ENCODE measurements at regions not wholly inside any gene's neighbourhood (a gene's known extent, or its start where the extent isn't known, plus 50 kb on each side); places are given as distances from the start of the nearest gene placed in this dataset.

DNA sequence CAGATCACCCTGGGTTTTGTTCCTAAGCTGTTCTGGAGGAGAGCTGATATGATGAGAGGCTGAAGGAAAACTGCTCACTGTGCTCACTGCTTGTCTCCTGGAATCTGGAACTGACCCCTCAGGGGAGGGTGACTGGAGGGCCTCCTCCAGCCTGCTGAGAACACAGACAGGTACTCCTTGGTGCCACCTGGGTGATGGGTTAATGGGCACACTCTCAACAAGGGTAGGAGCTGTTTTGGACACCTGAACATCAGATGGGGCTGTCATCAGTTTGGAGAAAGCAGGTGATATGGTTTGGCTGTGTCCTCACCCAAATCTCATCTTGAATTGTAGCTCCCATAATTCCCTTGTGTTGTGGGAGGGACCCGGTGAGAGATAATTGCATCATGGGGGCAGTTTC, 58.1 kb upstream of the SORCS3 start:
- no peak for TF ChIP-seq EZH2 (IDR thresholded peaks at IDR 0.05; ENCODE audit: borderline replicate concordance, low read length)
- TF ChIP-seq, protein P1, sequence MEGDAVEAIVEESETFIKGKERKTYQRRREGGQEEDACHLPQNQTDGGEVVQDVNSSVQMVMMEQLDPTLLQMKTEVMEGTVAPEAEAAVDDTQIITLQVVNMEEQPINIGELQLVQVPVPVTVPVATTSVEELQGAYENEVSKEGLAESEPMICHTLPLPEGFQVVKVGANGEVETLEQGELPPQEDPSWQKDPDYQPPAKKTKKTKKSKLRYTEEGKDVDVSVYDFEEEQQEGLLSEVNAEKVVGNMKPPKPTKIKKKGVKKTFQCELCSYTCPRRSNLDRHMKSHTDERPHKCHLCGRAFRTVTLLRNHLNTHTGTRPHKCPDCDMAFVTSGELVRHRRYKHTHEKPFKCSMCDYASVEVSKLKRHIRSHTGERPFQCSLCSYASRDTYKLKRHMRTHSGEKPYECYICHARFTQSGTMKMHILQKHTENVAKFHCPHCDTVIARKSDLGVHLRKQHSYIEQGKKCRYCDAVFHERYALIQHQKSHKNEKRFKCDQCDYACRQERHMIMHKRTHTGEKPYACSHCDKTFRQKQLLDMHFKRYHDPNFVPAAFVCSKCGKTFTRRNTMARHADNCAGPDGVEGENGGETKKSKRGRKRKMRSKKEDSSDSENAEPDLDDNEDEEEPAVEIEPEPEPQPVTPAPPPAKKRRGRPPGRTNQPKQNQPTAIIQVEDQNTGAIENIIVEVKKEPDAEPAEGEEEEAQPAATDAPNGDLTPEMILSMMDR (conservative IDR thresholded peaks at IDR 0.05 in 1 of 2, IDR thresholded peaks at IDR 0.05 in 1 of 2; ENCODE audit: extremely low read depth in 1 of 2, insufficient read depth in 1 of 2, low read depth in 1 of 2, low read length in 2 of 2): no peak
